ENCODE measurements at regions not wholly inside any gene's neighbourhood (a gene's known extent, or its start where the extent isn't known, plus 50 kb on each side); places are given as distances from the start of the nearest gene placed in this dataset.
"Not testable (repeated sequence)": the region's sequence is repeated elsewhere in the genome, so short reads cannot be mapped to it uniquely, and the experiment has no call there.

GRCh38 chr11:45736424-45736823 lies 68.5 kb upstream of the SLC35C1 start:
- Histone ChIP-seq H2AFZ (replicated peaks) (no peak overlapping the region), H3K4me2 (no peak overlapping the region), H3K27me3 (peaks cover 17% of the 10 kb centered on the region), H3K4me3 (no peak overlapping the region), H4K20me1 (ENCODE audit: low read depth) (no peaks in the 10 kb centered on the region), H3K36me3 (no peaks in the 10 kb centered on the region), H3K27ac (no peak overlapping the region), H3K79me2 (ENCODE audit: low read depth) (no peaks in the 10 kb centered on the region), H3F3A (ENCODE audit: low read depth) (peaks cover 6% of the 10 kb centered on the region), H3K4me1 (peaks cover 10% of the 10 kb centered on the region), H3K9me3 (ENCODE audit: low read depth) (no peaks in the 10 kb centered on the region), H3K9ac (no peak overlapping the region)
- peaks cover 16% of the 10 kb centered on the region for H3K9me3 Mint-ChIP-seq
- no peaks in the 10 kb centered on the region for H3K36me3 Mint-ChIP-seq
- H3K27me3 Mint-ChIP-seq (ENCODE audit: insufficient read depth, low read depth) = peaks cover 17% of the 10 kb centered on the region
- no peak overlapping the region for H3K4me3 Mint-ChIP-seq
- no peak overlapping the region for H3K27ac Mint-ChIP-seq
- TF ChIP-seq EZH2 (IDR thresholded peaks at IDR 0.05) = no peak
- TF ChIP-seq CTCF (IDR thresholded peaks at IDR 0.05) = no peak
- TF ChIP-seq EZH2phosphoT487 (IDR thresholded peaks at IDR 0.05) = no peak
- H3K4me1 Mint-ChIP-seq = peaks cover 15% of the 10 kb centered on the region
- no peak for DNase-seq (ENCODE audit: low spot score)

- no peak overlapping the region for H3K9ac ChIP-seq
- Mint-ChIP-seq H3K4me1 (peaks cover 17% of the 10 kb centered on the region), H3K9me3 (peaks cover 12% of the 10 kb centered on the region), H3K27ac (no peak overlapping the region), H3K27me3 (ENCODE audit: insufficient read depth, low read depth) (peaks cover 19% of the 10 kb centered on the region), H3K4me3 (no peak overlapping the region), H3K36me3 (no peaks in the 10 kb centered on the region)
- DNase-seq (ENCODE audit: low spot score) = no peak
- H2AFZ ChIP-seq (replicated peaks) = no peak overlapping the region
- no peaks in the 10 kb centered on the region for H3K79me2 ChIP-seq (ENCODE audit: low read depth)
- TF ChIP-seq EZH2 (IDR thresholded peaks at IDR 0.05) = no peak
- no peak for TF ChIP-seq CTCF (IDR thresholded peaks at IDR 0.05)
- TF ChIP-seq EZH2phosphoT487 (IDR thresholded peaks at IDR 0.05) = no peak
- no peak overlapping the region for H3K4me3 ChIP-seq
- no peaks in the 10 kb centered on the region for H3K36me3 ChIP-seq
- no peaks in the 10 kb centered on the region for H3K9me3 ChIP-seq (ENCODE audit: low read depth)
- H3K4me1 ChIP-seq = peaks cover 10% of the 10 kb centered on the region
- no peaks in the 10 kb centered on the region for H4K20me1 ChIP-seq (ENCODE audit: low read depth)
- no peak overlapping the region for H3K27ac ChIP-seq
- H3K4me2 ChIP-seq = peak overlapping the region; percentile 27
- peaks cover 27% of the 10 kb centered on the region for H3K27me3 ChIP-seq
- peaks cover 6% of the 10 kb centered on the region for H3F3A ChIP-seq (ENCODE audit: low read depth)
These were observed 67.8 kb upstream of the CHST1 start for GRCh38 chr11:45733176-45733575.

- Histone ChIP-seq H3K4me2 (no peak overlapping the region), H3K4me1 (peaks cover 10% of the 10 kb centered on the region), H3K9ac (no peak overlapping the region), H2AFZ (replicated peaks) (no peak overlapping the region), H3K36me3 (no peaks in the 10 kb centered on the region), H4K20me1 (ENCODE audit: low read depth) (no peaks in the 10 kb centered on the region), H3K27me3 (peaks cover 27% of the 10 kb centered on the region), H3K9me3 (ENCODE audit: low read depth) (no peaks in the 10 kb centered on the region), H3K79me2 (ENCODE audit: low read depth) (no peaks in the 10 kb centered on the region), H3K27ac (no peak overlapping the region), H3F3A (ENCODE audit: low read depth) (peaks cover 6% of the 10 kb centered on the region), H3K4me3 (no peak overlapping the region)
- no peaks in the 10 kb centered on the region for H3K36me3 Mint-ChIP-seq
- peaks cover 17% of the 10 kb centered on the region for H3K4me1 Mint-ChIP-seq
- H3K27ac Mint-ChIP-seq = peak overlapping the region; percentile 76
- H3K4me3 Mint-ChIP-seq = no peak overlapping the region
- peaks cover 19% of the 10 kb centered on the region for H3K27me3 Mint-ChIP-seq (ENCODE audit: insufficient read depth, low read depth)
- DNase-seq (ENCODE audit: low spot score) = no peak
- H3K9me3 Mint-ChIP-seq = peaks cover 12% of the 10 kb centered on the region
- TF ChIP-seq EZH2 (IDR thresholded peaks at IDR 0.05) (no peak), EZH2phosphoT487 (IDR thresholded peaks at IDR 0.05) (peak; percentile 94)
These were observed 66.9 kb upstream of the CHST1 start for GRCh38 chr11:45732343-45732742.

- peaks cover 18% of the 10 kb centered on the region for H3K27me3 Mint-ChIP-seq (ENCODE audit: insufficient read depth, low read depth)
- not testable (repeated sequence) for H3K4me3 Mint-ChIP-seq, H3K36me3 ChIP-seq
These were observed 65.7 kb upstream of the CHST1 start for GRCh38 chr11:45731171-45731570.

More at GRCh38 chr11:45731171-45731570, 65.7 kb upstream of the CHST1 start:
- not testable (repeated sequence) for H3K27ac ChIP-seq; H3K9me3 ChIP-seq (ENCODE audit: low read depth); H3K4me3 ChIP-seq; H3K9me3 Mint-ChIP-seq; H3K4me1 ChIP-seq; H4K20me1 ChIP-seq (ENCODE audit: low read depth); H3K9ac ChIP-seq; H3K27ac Mint-ChIP-seq; H2AFZ ChIP-seq (replicated peaks); H3K4me2 ChIP-seq; H3F3A ChIP-seq (ENCODE audit: low read depth); H3K36me3 Mint-ChIP-seq; H3K79me2 ChIP-seq (ENCODE audit: low read depth)
- peaks cover 27% of the 10 kb centered on the region for H3K27me3 ChIP-seq
- H3K4me1 Mint-ChIP-seq = peaks cover 12% of the 10 kb centered on the region
- peak; percentile 30 for DNase-seq (ENCODE audit: low spot score)
